NCI-H524 (cell line): ENCODE measurements at regions not wholly inside any gene's neighbourhood (a gene's known extent, or its start where the extent isn't known, plus 50 kb on each side); places are given as distances from the start of the nearest gene placed in this dataset.

ENCODE experiments used
- DNase-seq, 2 experiments: peaks; one replicate each; lab custom pipeline; 2025; lab: John Stamatoyannopoulos, UW

DNA sequence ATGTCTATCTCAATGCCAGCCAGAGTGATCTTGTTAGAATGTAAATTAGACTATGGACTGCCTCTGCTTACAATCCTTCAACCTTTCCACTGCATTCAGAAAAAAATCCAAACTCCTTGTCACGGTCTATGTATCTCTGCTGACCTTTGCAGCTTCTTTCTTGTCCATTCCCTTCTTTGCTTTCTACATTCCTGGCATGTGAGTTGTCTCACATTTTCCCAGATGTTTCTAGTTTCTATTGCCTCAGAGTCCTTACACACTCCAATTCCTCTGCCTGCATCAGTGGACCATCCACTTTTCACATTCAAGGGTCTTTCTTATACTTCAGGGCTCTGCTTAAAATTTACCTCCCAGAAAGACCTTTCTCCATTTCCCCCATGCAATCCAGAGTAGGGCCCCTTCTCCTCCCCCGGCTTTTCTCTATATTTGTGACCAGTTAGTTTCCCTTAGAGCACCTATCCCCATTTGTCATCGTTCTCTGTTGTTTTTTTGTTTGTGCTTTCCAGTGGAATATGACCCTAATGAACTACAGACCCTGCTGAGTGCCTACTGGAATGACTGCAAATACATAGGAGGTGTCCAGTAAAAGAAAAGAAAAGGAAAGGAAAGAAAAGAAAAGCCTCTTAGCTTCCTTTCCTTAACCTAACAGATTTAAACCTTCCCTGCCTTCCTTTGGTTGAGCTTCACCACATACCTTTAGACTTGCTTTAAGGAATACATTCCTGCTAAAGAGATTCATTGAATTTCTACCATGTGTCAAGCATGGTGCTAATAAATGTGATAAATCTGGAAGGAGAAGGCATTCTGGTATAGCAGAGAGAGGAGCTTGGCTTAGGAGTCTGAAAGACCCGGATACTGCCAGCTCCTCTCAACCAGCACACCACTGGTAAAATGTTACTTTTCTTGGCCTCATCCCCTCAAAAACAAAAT lies 102.0 kb downstream of the DIRAS3 start:
- DNase-seq = no peak

- DNase-seq = no peak
Observed at GRCh38 chr1:67947114-67947513, 103.3 kb downstream of the DIRAS3 start.

- DNase-seq = peak; percentile 72 to 89
Observed at GRCh38 chr1:67945733-67946374, 104.6 kb downstream of the DIRAS3 start.

DNA sequence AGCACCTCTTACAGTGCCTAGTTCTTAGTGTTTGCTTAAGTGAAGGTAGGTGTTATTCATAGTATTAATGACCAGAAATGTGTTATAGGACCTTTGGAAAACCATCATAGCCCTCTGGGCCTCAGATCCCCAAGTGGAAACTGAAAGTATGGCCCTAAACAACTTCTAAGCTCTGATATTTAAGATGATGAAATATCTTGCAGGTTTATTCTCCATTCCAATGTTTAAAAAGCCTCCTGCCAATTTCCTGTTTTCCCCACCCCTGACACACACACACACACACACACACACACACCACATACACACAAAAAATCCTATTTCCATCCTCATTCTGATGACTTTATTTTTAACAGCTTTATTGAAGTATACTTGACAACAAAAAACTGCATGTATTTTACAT lies 108.2 kb downstream of the DIRAS3 start:
- no peak for DNase-seq

GRCh38 chr1:67941746-67942145 lies 108.5 kb upstream of the GNG12 start:
- DNase-seq = no peak

- no peak for DNase-seq
Observed at GRCh38 chr1:67941155-67941554, 107.9 kb upstream of the GNG12 start.

- DNase-seq = no peak
Observed at GRCh38 chr1:67939942-67940341, 106.7 kb upstream of the GNG12 start.

GRCh38 chr1:67939186-67939743 lies 106.0 kb upstream of the GNG12 start:
- no peak for DNase-seq

GRCh38 chr1:67937651-67938050 lies 104.4 kb upstream of the GNG12 start:
- DNase-seq = no peak

DNA sequence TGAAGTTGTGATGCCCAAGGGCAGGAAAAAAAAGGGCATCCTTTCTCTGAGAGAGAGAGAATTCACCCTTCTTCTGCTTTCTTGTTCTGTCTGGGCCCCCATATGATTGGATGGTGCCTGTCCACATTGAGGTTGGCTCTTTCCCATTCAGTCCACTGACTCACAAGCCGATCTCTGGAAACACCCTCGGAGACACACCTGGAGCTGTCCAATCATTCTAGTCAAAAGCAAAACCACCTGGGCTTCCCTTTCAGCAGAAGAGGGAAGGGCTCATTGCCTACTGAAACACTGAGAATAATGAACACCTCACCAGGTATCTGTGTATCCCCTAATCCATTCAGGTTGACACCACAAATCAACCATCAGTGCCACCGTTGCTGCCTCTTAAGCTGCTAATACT lies 103.7 kb upstream of the GNG12 start:
- no peak for DNase-seq

DNA sequence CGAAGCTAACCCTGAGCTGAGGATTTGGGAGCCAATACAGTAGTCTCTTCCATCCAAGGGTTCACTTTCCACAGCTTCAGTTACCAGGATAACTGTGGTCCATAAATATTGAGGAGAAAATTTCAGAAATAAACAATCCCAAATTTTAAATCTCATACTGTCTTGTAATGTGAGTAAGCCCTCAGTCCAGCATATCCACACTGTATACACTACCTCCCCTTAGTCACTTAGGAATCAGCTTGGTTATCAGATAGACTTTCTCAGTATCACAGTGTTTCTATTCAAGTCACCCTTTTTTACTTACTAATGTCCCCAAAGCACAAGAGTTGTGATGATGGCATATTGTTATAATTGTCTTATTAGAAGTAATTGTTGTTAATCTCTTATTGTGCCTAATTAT lies 102.3 kb upstream of the GNG12 start:
- DNase-seq = no peak

GRCh38 chr1:67931198-67931597 lies 97.9 kb upstream of the GNG12 start:
- DNase-seq = no peak

DNA sequence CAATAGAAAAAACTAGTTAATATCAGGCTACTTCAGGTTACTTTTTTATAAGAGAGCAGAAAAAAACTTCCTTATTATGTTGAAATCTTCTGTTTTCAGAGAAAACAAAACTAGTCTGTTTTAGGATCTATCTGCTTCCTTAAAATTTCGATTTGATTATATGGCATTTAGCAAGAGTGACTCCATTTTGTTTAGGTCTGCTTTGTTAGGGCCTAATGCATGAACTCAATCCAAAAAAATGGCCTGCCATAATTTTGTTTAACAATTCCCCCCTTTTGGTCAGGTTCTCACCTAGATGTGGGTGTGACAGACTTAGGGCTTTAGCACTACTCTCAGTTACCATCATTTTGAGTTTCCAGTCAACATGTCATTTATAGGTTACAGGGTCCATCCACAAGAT lies 89.8 kb upstream of the GNG12 start:
- no peak for DNase-seq

DNA sequence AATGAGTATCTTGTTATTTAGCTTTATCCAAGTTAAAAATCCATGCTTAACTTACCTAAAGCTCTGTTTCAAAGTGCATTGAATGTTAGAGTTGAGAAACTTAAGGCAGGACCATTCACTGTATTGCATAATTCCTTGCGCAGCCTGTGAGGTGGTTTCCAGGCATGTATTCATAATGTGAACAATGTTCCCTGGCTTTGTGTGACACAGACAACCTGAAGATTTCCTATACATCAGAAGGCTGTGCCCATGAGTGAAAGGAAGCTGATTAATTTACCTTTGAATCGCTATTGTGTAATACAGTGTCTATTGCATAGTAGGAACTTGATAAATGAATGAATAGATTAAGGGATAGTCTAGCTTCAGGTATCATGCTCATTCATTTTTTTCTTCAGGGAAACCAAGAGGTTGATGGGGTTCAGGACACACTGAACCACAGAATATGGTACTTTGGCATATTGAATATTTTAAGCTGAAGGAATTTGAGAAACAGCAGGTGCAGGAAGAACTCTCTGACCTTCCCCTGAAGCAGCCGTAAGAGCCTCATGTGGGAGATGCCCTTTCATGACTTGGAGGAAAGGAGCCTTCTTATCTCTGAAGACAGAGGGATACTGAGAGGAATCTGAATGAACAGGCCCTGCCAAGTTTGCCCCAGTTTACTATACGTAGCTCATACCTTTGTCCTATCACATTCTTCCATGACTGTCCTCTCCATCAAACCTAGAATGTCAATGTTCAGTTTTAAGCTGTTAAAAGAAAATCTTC lies 88.6 kb upstream of the GNG12 start:
- DNase-seq = no peak

GRCh38 chr1:67919274-67920072 lies 86.2 kb upstream of the GNG12 start:
- peak in 1 of 2 experiments; percentile 46 for DNase-seq

DNA sequence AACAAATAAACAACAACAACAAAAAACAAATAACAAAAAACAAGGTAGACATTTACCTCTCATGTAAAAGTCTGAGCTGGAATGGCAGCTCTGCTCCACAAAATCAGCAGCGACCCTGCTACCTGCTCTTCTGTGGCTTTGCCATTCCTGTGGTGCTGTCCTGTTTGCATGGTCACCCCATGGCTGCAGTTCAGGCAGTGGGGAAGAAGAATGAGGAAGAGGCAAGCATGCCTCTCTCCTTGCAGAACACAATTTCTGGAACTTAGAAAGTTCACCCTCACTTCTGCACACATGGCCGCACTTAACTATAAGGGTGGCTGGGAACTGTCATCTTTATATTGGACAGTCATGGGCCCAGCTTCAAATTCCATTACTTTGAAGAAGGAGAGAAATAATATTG lies 84.8 kb upstream of the GNG12 start:
- no peak for DNase-seq

DNA sequence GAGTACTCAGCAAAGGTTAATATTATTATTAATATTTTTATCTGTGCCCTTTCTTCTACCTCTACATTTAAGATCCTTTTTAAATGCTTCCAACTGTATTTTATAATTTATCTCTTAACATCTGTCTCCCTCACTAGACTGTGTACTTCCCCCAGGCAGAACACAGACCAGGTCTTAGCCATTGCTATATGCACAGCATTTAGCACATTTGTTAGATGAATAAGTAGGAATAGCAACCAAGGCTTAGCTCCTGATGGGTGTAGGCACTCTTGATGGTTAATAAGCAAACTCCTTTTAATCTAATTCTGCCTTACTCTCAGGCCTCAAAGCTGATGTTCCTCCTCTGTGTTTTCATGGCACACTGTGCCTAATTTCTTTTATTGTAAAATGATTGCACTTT lies 83.7 kb upstream of the GNG12 start:
- DNase-seq = no peak

GRCh38 chr1:67916140-67916886 lies 83.0 kb upstream of the GNG12 start:
- DNase-seq = no peak

DNA sequence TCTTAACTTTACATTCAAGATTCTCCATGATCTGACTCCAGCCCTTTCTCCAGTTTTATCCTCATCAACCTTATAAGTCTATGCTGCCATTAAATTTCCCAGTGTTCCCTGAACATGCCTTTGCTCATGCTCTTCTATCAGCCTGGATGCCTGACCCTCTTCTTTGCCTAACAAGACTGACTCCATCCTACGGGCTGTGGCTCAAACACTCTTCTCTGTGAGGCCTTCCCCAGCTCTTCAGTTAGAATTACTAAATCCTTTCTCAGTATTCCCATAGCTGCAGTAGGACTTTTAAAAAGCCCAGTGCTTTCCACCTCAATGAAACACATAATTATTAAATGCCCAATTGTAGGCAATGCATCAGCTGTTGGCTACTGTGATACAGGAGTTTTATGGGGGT lies 76.5 kb upstream of the GNG12 start:
- no peak for DNase-seq

DNA sequence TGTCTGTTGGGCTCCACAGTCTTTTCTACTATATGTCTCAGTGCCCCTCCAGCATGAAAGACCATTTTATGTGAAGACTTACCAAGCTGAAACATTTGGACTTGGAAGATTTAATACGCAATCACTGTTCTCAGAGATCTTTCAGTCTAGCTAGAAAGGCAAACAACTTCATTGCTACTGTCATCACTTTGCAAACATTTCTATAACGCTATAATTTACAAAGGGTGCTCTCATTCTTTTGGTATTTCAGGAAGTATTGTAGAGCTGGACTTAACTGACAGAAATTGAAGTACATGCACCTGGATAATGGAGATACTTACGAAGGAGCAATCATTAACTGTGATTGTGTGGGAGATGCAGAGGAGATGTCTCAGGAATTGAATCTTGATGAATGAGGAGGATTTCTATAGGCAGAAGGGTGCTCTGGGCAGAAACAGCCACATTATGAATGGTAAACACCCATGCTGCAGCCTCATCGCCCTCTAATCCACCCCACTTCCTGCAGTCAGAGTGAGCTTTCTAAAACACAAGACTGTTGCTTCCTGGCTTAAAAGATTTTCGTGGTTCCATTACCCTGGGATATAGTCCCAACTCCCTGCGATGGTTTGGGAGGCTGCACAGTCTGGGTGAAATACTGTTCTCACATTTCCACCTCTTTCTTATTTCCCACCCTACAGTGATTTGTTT lies 75.1 kb upstream of the GNG12 start:
- no peak for DNase-seq
